ENCODE measurements at regions not wholly inside any gene's neighbourhood (a gene's known extent, or its start where the extent isn't known, plus 50 kb on each side); places are given as distances from the start of the nearest gene placed in this dataset.

DNA sequence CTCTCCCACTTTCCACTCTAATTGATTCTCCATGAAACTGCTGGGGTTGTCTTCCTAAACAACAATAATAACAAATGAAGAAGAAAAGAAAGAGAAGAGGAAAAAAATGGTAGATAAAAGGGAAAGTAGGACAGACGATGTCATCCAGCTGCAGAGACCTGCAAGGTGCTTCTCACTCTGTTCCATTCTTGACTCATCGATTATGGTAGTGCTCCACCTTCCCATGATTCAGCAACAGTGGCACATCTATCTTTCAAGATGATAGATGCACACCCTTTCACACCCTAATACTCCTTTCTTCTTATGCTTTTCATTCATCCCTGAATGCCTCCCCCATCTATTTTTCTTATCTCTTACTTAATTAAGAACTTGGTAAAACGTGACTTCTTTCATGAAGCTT lies 610.2 kb downstream of the NR4A2 start:
- peaks cover 3% of the 10 kb centered on the region for H3K4me1 Mint-ChIP-seq
- H3K36me3 Mint-ChIP-seq (ENCODE audit: low read depth) = no peaks in the 10 kb centered on the region
- TF ChIP-seq, protein P1, sequence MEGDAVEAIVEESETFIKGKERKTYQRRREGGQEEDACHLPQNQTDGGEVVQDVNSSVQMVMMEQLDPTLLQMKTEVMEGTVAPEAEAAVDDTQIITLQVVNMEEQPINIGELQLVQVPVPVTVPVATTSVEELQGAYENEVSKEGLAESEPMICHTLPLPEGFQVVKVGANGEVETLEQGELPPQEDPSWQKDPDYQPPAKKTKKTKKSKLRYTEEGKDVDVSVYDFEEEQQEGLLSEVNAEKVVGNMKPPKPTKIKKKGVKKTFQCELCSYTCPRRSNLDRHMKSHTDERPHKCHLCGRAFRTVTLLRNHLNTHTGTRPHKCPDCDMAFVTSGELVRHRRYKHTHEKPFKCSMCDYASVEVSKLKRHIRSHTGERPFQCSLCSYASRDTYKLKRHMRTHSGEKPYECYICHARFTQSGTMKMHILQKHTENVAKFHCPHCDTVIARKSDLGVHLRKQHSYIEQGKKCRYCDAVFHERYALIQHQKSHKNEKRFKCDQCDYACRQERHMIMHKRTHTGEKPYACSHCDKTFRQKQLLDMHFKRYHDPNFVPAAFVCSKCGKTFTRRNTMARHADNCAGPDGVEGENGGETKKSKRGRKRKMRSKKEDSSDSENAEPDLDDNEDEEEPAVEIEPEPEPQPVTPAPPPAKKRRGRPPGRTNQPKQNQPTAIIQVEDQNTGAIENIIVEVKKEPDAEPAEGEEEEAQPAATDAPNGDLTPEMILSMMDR (IDR thresholded peaks at IDR 0.05; ENCODE audit: unreplicated experiment in 3 of 3) = no peak
- no peaks in the 10 kb centered on the region for H3K27me3 Mint-ChIP-seq (ENCODE audit: low read depth)
- H3K4me3 Mint-ChIP-seq = no peak overlapping the region
- no peak overlapping the region for H3K27ac Mint-ChIP-seq
- no peaks in the 10 kb centered on the region for H3K9me3 Mint-ChIP-seq

DNA sequence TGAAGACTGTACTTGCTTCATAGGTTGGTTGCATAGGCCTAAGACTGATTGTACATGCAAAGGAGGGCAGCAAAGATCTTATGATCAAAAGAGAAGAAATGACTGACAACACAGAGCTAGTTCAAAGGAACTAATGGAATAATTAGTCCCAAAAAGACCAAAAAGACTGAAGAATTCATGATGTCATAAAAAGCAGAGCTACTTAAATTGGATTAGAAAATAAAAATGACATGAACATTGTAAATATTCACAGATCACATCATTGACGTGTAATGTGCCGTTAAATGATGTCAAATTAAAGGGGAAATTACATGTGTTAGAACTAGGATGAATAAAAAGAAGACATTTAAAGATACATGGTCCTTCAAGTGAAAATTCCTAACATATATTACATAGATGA lies 616.8 kb downstream of the NR4A2 start:
- H3K4me3 Mint-ChIP-seq = no peak overlapping the region
- no peaks in the 10 kb centered on the region for H3K4me1 Mint-ChIP-seq
- no peaks in the 10 kb centered on the region for H3K36me3 Mint-ChIP-seq (ENCODE audit: low read depth)
- H3K27ac Mint-ChIP-seq = no peak overlapping the region
- no peaks in the 10 kb centered on the region for H3K9me3 Mint-ChIP-seq
- H3K27me3 Mint-ChIP-seq (ENCODE audit: low read depth) = no peaks in the 10 kb centered on the region
- TF ChIP-seq, protein P1 (IDR thresholded peaks at IDR 0.05; ENCODE audit: unreplicated experiment in 3 of 3) = no peak

DNA sequence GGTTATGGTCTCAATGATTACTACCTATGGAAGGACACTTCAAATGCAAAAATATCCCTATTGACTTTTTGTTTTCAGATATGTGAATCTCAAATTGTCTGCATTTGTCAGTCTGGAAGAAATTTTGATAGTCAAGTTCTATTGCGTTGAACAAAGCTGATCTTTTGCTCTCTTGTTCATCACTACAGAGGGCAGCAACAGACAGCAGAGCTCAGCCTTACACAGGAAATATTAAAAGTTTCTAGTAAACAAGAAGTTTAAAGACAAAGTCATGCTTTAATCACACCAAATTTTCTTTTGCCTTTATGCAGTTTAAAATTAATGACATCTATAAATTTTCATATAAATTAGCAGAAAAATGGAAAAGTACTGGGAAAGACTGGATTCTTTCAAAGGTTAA lies 617.5 kb downstream of the NR4A2 start:
- H3K4me3 Mint-ChIP-seq = no peak overlapping the region
- TF ChIP-seq, protein P1 (IDR thresholded peaks at IDR 0.05; ENCODE audit: unreplicated experiment in 3 of 3) = no peak
- H3K36me3 Mint-ChIP-seq (ENCODE audit: low read depth) = no peaks in the 10 kb centered on the region
- H3K27ac Mint-ChIP-seq = no peak overlapping the region
- no peaks in the 10 kb centered on the region for H3K4me1 Mint-ChIP-seq
- H3K9me3 Mint-ChIP-seq = no peaks in the 10 kb centered on the region
- no peaks in the 10 kb centered on the region for H3K27me3 Mint-ChIP-seq (ENCODE audit: low read depth)

DNA sequence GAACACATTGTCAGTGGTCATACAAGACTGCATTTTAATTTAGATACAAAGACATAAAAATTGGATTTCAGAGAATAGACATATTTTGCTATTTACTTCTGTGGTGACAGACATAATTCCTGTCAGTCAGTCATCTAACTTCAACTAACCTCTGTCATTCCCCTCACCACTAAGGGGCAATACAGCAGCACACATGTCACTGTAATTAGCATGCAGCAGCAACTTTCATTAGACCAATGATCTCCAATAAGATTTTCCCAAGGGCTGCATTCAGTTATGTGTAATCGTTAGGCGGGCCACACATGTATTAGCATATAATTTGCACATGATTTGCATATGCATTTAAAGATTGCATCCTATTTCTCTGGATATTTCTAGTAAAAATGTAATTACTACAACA lies 624.5 kb downstream of the NR4A2 start:
- Mint-ChIP-seq H3K27me3 (ENCODE audit: low read depth) (no peaks in the 10 kb centered on the region), H3K4me1 (no peaks in the 10 kb centered on the region), H3K4me3 (no peak overlapping the region), H3K27ac (no peak overlapping the region), H3K9me3 (no peaks in the 10 kb centered on the region), H3K36me3 (ENCODE audit: low read depth) (no peaks in the 10 kb centered on the region)
- TF ChIP-seq, protein P1 (IDR thresholded peaks at IDR 0.05; ENCODE audit: unreplicated experiment in 3 of 3) = no peak

DNA sequence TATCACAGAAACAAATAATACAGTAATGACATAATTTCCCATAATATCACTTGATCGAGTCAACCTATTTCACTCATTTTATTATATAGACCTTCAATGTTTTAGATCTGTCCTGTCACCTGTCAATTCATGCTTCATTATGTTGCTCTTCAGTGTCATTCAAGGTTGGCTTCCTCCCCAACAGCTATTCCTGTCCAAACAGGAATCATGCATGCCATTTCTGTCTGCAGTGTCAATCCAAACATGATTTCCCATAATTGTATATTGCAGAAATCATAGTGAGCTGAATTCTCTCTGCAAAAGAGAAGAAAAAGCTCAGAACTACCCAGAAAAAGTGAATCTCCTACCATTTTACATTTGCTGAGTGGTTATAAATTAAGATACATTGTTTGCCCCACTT lies 628.6 kb downstream of the NR4A2 start:
- Mint-ChIP-seq H3K4me3 (no peak overlapping the region), H3K36me3 (ENCODE audit: low read depth) (no peaks in the 10 kb centered on the region), H3K27me3 (ENCODE audit: low read depth) (no peaks in the 10 kb centered on the region), H3K4me1 (no peaks in the 10 kb centered on the region), H3K9me3 (no peaks in the 10 kb centered on the region), H3K27ac (no peak overlapping the region)
- TF ChIP-seq, protein P1 (IDR thresholded peaks at IDR 0.05; ENCODE audit: unreplicated experiment in 3 of 3) = no peak

DNA sequence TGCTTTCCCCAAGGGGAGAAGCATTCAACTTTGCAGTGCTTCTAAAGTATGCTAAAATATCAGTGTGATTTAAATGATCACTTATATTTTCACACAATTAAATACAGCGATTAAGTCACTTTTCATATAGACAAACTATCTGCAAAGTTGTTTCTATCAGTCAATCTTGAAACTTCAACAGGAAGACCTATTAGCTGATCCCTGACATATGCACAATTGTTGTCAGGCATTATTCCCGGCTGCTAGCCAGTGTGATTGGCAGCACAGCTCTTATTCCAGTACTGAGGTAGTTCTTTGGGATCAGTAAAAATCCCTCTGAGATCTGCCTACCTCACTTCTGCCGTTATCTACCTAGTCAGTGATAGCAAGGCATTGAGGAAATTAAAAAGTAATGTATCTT lies 629.5 kb downstream of the NR4A2 start:
- Mint-ChIP-seq H3K4me1 (no peaks in the 10 kb centered on the region), H3K4me3 (no peak overlapping the region), H3K36me3 (ENCODE audit: low read depth) (no peaks in the 10 kb centered on the region), H3K27ac (no peak overlapping the region), H3K27me3 (ENCODE audit: low read depth) (no peaks in the 10 kb centered on the region), H3K9me3 (no peaks in the 10 kb centered on the region)
- TF ChIP-seq, protein P1 (IDR thresholded peaks at IDR 0.05; ENCODE audit: unreplicated experiment in 3 of 3) = no peak
